HG03139 (cell line): ENCODE measurements at regions not wholly inside any gene's neighbourhood (a gene's known extent, or its start where the extent isn't known, plus 50 kb on each side); places are given as distances from the start of the nearest gene placed in this dataset.
"Not testable (repeated sequence)": the region's sequence is repeated elsewhere in the genome, so short reads cannot be mapped to it uniquely, and the experiment has no call there.

ENCODE experiments used
- ATAC-seq: cut with Tn5 transposase; IDR thresholded peaks from one replicate; pipeline ENCODE4 v1.9.1; 2021; ENCODE audit not compliant: unreplicated experiment

- ATAC-seq = not testable (repeated sequence)
Measured at GRCh38 chr9:42239445-42240260, 56.2 kb downstream of the SPATA31A6 start.

- ATAC-seq = not testable (repeated sequence)
Measured at GRCh38 chr9:42240261-42240579, 56.8 kb downstream of the SPATA31A6 start.

DNA sequence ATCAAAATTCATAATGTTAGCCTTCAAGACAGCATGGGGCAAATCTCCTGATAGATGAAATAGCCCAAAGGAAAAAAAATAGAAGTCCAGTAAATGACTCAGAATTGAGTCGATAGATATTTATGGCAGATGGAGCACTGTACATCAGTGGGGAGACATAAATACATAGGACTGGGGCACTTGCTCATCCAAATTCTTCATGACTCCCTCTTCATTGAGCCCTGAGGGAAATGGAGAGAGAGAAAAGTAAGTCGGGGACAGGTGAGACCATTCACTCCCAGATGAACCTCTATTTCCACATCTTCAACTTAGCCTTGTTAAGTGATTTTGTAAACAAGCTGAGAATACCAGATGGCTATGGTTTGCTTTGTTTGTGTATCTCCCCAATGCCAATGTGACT, 59.8 kb downstream of the SPATA31A6 start:
- ATAC-seq = not testable (repeated sequence)

GRCh38 chr9:42243822-42244221, 60.4 kb downstream of the SPATA31A6 start:
- ATAC-seq = not testable (repeated sequence)

DNA sequence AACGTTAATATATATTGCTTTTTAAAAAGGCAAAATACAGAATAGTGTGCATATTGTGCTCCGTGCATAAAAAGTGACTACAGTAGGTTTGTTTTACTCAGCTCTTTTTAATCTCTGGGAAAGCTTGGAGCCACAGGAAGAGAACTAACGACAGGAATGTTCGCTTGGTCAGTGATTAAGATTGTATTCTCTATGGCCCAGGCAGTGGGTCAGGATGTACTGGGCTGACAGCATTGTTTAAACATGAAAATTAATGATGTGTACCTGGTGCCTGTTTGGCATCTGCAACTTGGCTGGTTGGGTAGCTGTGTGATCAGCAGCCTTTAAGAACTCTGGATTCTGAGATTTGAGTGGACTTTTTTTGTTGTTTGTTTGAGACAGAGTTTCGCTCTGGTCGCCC, 85.3 kb downstream of the SPATA31A6 start:
- ATAC-seq = not testable (repeated sequence)

GRCh38 chr9:42269171-42269570, 85.7 kb downstream of the SPATA31A6 start:
- ATAC-seq = not testable (repeated sequence)

- not testable (repeated sequence) for ATAC-seq
Measured at GRCh38 chr9:42273191-42273590, 89.7 kb downstream of the SPATA31A6 start.

DNA sequence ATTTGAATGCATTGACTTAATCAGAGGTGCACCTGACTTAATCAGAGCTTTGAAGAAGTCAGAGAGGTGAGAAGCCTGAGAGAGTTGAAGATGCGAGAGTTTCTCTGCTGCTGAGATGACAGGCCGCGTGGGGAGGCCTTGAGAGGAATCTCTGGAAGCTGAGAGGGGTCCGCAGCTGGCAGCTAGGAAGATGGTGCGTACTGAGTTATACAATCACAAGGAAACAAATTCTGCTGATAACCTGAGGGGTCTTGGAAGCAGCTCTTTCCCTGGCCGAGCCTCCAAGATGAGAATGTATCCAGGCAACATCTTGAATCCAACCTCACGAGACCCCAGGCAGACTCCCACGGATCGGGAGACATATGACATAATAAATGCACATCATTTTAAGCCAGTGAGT, 91.7 kb downstream of the SPATA31A6 start:
- no peak for ATAC-seq

DNA sequence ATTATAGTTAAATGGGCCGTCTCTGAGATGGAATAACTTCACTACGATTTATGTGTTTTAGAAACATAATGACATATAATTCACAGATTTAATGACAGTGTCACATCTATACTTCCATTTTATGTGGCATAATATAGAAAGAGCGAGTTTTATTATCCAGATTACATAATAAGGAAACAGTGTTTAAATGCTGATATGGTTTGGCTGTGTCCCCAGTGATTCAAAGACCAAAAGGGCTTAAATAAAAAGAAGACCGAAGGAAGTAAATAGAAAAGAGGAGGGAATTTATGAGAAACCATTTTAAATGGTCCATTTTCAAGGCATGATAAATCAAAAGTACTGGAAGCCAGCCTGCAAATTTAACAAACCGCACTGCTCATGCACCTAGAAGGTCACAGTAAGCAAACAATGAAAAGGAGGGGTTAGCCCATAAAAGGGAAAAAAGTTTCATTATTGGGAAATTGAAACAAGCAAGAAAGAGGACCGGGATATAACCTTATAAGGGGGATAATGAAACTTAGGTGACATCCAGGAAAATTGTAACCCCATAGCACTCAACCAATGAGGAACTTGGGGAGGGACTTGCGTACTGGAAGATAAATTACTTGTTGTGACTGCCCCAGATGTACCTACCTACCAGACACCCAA, 99.2 kb downstream of the SPATA31A6 start:
- not testable (repeated sequence) for ATAC-seq

DNA sequence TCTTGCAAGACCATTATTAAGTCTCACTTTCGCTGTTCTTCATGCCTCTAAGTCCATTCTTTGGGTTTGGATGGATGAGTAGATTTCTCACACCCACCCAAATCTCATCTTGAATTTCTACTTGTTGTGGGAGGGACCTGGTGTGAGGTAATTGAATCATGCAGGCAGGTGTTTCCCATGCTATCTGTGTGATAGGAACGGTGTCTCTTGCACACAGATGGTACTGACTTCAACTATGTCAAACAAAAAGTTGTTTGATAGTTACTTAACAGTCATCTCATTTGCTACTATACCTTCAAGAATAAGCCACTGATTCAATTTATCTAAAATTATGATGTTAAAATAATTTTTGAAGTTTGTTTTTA, 99.7 kb downstream of the SPATA31A6 start:
- not testable (repeated sequence) for ATAC-seq

DNA sequence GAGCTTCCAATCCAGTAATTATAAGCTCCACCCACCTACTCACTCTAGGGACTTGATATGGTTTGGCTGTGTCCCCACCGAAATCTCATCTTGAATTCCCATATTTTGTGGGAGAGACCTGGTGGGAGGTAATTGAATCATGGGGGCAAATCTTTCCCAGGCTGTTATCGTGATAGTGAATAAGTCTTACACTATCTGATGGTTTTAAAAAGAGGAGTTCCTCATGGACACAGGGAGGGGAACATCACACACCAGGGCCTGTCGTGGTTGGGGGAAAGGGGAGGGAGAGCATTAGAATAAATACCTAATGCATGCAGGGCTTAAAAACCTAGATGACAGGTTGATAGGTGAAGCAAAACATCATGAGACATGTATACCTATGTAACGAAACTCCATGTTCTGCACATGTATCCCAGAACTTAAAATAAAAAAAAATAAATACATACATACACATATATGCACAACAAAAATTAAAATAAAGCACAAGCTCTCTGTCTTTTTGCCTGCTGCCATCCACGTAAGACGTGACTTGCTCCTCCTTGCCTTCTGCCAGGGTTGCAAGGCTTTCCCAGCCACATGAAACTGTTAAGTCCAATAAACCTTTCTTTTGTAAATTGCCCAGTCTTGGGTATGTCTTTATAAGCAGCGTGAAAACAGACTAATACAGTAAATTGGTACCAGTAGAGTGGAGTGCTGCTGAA, 102.8 kb downstream of the SPATA31A6 start:
- ATAC-seq = not testable (repeated sequence)

DNA sequence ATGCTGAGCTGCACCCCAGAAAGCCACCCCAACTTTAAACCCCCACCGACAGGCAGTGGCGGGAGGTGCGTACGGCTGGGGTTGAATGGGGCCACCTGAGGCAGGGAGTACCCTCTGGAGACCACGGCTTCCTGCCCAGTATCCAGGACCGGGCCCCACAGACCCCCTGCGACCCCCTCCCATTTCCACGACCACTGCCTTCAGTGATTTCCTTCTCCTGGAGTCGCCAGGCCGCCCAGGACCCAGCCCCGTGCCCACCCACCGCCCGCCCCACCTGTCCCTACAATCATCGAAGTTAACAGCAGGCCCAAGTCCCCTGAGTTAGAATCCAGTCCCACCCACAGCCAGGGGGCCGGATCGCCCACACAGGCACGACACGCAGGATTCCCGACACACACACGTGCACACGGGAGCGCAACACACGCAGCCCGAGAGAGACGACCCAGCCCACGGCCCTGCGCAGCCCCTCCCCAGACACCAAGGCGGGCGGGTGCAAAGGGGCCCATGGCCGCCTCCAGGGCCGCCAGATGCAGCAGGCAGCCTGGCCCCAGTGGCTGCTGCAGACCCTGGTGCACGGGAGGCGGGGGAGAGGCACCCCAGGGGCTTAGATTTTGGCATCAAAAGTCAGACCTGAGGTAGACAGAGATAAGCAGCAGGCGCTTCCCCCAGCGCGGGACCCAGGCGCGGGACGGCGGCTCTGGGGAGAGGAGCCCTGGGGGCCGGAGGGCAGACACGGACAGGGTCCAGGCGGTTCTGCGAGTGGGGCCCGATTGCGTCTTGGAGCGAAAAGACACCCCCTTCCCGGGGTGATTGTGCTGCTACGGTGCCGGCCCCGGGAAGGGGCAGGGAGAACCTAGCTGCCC, 104.8 kb downstream of the SPATA31A6 start:
- ATAC-seq = not testable (repeated sequence)

DNA sequence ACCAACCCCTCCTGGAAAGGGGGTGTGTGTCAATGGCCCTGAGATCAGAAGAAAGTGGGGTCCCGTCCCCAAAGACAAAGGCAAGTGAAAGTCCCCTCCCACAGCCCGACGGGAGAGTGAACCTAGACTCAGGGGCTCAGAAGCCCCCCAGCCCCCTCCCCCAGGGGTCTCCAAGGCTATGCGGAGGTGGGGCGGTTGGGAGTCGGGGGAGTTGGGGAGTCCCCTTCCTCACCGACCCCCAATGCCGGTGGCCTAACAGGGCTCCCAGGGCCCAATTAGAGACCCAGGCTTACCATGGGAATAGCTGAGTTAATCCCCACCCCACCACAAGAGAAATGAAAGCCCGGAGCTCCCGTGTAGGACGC, 105.4 kb downstream of the SPATA31A6 start:
- ATAC-seq = not testable (repeated sequence)

DNA sequence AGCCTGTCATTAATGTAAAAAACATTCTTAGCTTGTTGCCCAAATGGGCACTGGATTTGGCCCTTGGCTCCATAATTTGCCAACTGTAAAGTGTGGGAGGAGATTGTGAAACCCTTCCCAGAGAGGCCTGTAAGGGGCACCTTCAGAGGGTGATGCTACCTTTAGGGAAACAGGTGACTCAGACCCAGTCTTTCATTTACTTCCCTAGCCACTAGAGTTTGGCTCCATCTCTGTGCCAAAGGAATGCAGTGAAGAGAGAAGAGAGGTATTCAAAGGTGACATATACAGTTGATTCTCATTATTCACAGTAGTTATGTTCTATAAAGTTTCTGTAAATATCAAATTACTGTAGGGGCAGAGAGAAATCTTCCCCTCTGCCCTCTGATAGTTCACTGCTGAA, 116.7 kb downstream of the SPATA31A6 start:
- ATAC-seq = not testable (repeated sequence)

GRCh38 chr9:42306625-42307024, 123.2 kb downstream of the SPATA31A6 start:
- ATAC-seq = not testable (repeated sequence)

DNA sequence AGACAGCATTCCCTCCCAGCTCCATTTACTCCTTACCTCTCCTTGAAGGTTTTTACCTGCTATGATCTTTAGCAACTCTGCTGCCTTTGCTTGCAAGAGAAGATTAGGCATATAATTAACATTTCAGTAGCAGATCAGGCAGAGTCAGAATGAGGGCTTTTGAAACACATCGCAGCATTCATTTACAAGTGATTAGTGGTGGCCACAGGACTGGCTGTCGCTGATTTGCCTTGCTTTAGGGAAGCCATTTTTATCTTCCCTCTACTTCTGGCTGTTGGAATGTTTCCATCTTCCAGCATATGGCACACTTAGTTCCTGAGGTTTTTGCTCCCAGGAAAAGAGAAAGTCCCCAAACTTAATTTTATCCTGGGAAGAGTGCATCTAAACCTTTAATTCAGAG, 124.0 kb downstream of the SPATA31A6 start:
- not testable (repeated sequence) for ATAC-seq

- not testable (repeated sequence) for ATAC-seq
Measured at GRCh38 chr9:42310972-42311371, 127.5 kb downstream of the SPATA31A6 start.

GRCh38 chr9:42316026-42316425, 132.6 kb downstream of the SPATA31A6 start:
- not testable (repeated sequence) for ATAC-seq

GRCh38 chr9:42317677-42318076, 134.2 kb downstream of the SPATA31A6 start:
- ATAC-seq = not testable (repeated sequence)

DNA sequence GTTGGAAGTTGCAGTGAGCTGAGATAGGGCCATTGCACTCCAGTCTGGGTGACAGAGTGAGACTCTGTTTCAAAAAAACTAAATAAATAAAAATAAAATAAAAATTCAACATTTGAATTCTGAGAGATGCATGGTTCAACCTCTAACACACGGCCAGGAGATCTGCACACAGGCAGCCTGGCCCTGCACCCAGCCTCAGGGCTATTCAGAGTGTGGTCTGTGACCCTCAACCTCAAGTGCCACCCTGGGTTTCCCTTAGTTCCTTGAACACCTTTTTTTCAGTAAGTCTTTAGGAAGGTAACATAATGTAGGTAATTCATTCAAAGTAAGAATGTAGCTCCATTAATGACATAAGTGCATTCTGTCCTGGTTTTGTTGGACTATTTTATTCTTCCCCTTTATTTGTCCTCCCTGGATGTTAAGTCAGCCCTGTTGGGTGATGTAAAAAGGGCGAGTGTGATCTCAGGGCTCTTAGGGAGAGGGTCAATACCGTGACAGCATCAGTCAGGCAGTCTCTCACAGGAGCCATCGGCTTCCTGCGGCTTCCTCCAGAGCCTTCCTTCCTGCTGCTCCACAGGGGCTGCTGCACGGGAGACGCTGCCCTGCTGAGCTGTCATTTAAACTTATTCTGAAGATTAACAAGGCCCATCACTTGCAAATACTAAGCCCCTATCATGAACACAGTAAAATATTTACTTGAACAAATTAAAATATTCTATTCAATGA, 139.8 kb downstream of the SPATA31A6 start:
- ATAC-seq = not testable (repeated sequence)
